ENCODE measurements at regions not wholly inside any gene's neighbourhood (a gene's known extent, or its start where the extent isn't known, plus 50 kb on each side); places are given as distances from the start of the nearest gene placed in this dataset.
"Not testable (repeated sequence)": the region's sequence is repeated elsewhere in the genome, so short reads cannot be mapped to it uniquely, and the experiment has no call there.

GRCh38 chr7:55743454-55743717 lies 119.2 kb downstream of the SEPTIN14 start:
- not testable (repeated sequence) for H3K4me3 ChIP-seq (ENCODE audit: low read depth, low read length); H3K27me3 ChIP-seq (ENCODE audit: control insufficient read depth, insufficient read depth, low read length); FAIRE-seq; H3K36me3 ChIP-seq (ENCODE audit: control insufficient read depth, insufficient read depth, low read length); DNase-seq (ENCODE audit: low read depth)

DNA sequence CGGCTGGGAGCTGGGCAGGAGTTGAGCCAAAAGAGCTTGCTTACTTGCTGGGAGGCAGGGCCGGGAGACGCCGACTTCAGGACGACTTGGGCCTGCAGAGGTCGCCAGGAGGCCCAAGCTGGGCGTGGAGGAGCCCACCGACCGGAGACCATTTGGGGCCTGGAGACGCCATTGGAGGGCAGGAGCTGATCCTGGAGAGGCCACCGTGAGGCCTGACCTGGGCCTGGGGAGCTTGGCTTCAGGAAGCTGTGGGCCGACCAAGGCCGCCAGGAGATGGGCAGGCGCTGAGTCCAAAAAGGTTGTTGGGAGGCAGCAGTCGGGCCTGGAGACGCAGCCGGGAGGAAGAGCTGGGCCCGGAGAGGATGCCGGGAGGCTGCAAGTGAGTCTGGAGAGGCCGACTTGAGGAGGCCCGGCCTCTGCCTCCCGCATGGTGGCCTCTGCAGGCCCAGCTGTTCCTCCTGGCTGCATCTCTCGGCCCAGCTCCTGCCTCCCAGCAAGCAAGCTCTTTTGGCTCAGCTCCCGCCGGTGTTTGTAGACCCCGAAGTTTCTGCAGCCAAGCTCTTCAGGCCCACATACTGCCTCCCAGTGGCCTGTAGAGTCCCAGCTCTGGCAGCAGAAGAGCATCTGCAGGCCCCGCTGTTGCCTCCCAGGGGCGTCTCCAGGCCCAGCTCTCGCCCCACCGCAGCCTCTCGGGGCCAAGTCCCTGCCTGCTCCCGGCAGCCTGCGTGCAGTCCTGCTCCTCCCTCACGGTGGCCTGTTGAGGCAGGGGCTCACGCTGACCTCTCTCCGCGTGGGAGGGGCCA lies 119.7 kb downstream of the SEPTIN14 start:
- not testable (repeated sequence) for DNase-seq (ENCODE audit: low read depth); H3K27me3 ChIP-seq (ENCODE audit: control insufficient read depth, insufficient read depth, low read length); H3K36me3 ChIP-seq (ENCODE audit: control insufficient read depth, insufficient read depth, low read length); FAIRE-seq; H3K4me3 ChIP-seq (ENCODE audit: low read depth, low read length)

DNA sequence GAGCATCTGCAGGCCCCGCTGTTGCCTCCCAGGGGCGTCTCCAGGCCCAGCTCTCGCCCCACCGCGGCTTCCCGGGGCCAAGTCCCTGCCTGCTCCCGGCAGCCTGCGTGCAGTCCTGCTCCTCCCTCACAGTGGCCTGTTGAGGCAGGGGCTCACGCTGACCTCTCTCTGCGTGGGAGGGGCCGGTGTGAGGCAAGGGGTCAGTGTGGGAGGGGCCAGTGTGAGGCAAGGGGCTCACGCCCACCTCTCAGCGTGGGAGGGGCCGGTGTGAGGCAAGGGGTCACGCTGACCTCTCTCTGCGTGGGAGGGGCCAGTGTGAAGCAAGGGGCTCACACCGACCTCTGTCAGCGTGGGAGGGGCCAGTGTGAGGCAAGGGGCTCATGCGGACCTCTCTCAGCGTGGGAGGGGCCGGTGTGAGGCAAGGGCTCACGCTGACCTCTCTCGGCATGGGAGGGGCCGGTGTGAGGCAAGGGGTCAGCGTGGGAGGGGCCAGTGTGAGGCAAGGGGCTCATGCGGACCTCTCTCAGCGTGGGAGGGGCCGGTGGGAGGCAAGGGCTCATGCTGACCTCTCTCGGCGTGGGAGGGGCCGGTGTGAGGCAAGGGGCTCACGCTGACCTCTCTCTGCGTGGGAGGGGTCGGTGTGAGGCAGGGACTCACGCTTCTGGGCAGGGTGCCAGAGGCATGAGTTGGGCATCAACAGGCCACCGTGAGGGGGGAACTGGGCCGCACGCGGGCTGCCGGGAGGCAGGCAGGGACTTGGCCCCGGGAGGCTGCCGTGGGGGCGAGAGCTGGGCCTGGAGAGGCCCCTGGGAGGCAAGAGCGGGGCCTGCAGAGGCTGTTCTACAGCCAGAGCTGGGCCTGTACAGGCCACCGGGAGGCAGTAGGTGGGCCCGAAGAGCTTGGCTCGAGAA lies 120.6 kb downstream of the SEPTIN14 start:
- DNase-seq (ENCODE audit: low read depth); FAIRE-seq: not testable (repeated sequence)

DNA sequence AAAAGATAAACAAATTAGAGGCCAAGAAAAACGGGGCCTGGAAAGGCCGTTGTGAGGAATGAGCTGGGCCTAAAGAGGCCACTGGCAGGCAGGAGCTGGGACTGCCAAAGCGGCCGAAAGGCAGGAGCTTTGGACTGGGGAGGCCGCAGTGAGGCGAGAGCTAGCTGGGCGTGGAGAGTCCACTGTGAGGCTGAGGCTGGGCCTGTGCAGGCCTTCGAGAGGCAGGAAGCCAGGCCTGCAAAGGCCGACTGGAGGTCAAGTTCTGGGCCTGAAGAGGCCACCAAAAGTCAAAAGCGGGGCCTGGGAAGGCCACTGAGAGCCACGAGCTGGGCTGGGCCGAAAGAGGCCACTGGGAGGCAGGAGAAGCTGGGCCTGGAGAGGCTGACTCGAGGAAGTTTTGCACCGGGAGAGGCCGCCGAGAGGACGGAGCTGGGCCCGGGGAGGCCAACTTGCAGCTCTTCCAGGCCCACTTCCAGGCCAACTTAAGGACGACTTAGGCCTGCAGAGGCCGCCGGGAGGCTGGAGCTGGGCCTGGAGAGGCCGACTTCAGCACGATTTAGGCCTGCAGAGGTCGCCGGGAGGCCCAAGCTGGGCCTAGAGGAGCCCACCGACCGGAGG lies 121.8 kb downstream of the SEPTIN14 start:
- H3K36me3 ChIP-seq (ENCODE audit: control insufficient read depth, insufficient read depth, low read length); DNase-seq (ENCODE audit: low read depth); FAIRE-seq; H3K4me3 ChIP-seq (ENCODE audit: low read depth, low read length); H3K27me3 ChIP-seq (ENCODE audit: control insufficient read depth, insufficient read depth, low read length): not testable (repeated sequence)

More for the DNA sequence above, 120.6 kb downstream of the SEPTIN14 start:
- not testable (repeated sequence) for H3K36me3 ChIP-seq (ENCODE audit: control insufficient read depth, insufficient read depth, low read length); H3K27me3 ChIP-seq (ENCODE audit: control insufficient read depth, insufficient read depth, low read length); H3K4me3 ChIP-seq (ENCODE audit: low read depth, low read length)

DNA sequence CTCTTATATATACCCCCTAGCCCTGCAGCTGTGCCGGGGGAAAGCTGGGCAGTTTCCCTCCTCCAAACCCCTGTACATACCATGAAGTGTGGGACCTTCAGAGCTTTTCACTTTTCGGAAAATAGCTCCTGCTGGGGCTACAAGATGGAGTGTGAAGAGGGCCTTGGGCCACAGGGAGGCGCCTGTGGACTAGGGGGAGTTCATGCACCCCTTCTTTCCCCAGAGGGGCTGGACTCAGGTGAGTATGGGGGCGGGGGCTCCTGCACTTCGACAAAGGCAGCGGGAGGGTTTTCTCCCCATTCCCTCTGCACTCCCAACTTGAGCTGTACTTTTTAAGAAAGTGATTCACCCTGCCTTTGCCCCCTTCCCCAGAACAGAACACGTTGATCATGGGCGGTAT lies 122.5 kb downstream of the SEPTIN14 start:
- not testable (repeated sequence) for H3K27me3 ChIP-seq (ENCODE audit: control insufficient read depth, insufficient read depth, low read length); H3K36me3 ChIP-seq (ENCODE audit: control insufficient read depth, insufficient read depth, low read length); FAIRE-seq; H3K4me3 ChIP-seq (ENCODE audit: low read depth, low read length); DNase-seq (ENCODE audit: low read depth)

DNA sequence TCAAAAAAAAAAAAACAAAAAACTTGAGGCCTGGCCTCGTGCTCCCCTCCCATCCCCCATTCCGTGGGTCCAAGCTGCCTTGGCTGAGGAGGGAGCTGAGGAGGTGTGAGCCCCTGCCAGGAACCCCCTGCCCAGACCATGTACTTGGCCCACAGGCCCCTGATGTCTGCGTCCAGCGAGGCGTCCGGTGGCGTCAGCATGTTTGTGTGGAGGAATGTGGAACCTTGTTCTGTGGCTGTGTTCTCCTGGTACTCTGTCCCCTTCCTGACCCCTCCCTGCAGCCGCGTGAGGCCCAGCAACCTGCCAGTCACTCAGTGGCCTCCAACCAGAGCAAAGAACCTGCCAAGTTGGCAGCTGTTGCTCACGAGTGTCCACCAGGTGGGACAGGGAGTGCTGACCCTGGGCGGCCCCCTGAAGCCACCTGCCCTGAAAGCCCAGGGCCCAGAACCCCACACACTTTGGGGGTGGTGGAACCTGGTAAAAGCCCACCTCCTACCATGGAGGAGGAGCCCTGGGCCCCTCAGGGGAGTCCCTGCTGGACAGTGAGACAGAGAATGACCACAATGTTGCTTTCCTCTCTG lies 125.8 kb downstream of the SEPTIN14 start:
- DNase-seq (ENCODE audit: low read depth); H3K27me3 ChIP-seq (ENCODE audit: control insufficient read depth, insufficient read depth, low read length); H3K36me3 ChIP-seq (ENCODE audit: control insufficient read depth, insufficient read depth, low read length); H3K4me3 ChIP-seq (ENCODE audit: low read depth, low read length); FAIRE-seq: not testable (repeated sequence)

GRCh38 chr7:55733241-55734140 lies 129.1 kb downstream of the SEPTIN14 start:
- DNase-seq (ENCODE audit: low read depth) (no peak), FAIRE-seq (no peak)
- H3K36me3 ChIP-seq (ENCODE audit: control insufficient read depth, insufficient read depth, low read length), result no peaks in the 10 kb centered on the region
- TF ChIP-seq CTCF (IDR thresholded peaks at IDR 0.05; ENCODE audit: insufficient read depth, low read length, severe bottlenecking), result no peak
- no peaks in the 10 kb centered on the region for H3K27me3 ChIP-seq (ENCODE audit: control insufficient read depth, insufficient read depth, low read length)
- no peak overlapping the region for H3K4me3 ChIP-seq (ENCODE audit: low read depth, low read length)

- DNase-seq (ENCODE audit: low read depth) (no peak), FAIRE-seq (no peak)
- TF ChIP-seq CTCF (IDR thresholded peaks at IDR 0.05; ENCODE audit: insufficient read depth, low read length, severe bottlenecking), result no peak
- Histone ChIP-seq H3K36me3 (ENCODE audit: control insufficient read depth, insufficient read depth, low read length) (no peaks in the 10 kb centered on the region), H3K27me3 (ENCODE audit: control insufficient read depth, insufficient read depth, low read length) (no peaks in the 10 kb centered on the region), H3K4me3 (ENCODE audit: low read depth, low read length) (no peak overlapping the region)
These were observed 130.6 kb downstream of the SEPTIN14 start for GRCh38 chr7:55731931-55732330.

Data from bronchial epithelial cell (primary cell).